Activated CD4-positive, alpha-beta T cell treated with anti-CD3 and anti-CD28 coated beads for 36 hours (primary cell): ENCODE measurements at regions not wholly inside any gene's neighbourhood (a gene's known extent, or its start where the extent isn't known, plus 50 kb on each side); places are given as distances from the start of the nearest gene placed in this dataset.

Experiments used
- ATAC-seq: fragments of 200-7000 bp; cut with Tn5 transposase; one replicate; pipeline ENCODE4 v1.10.0; 2021; ENCODE audit warnings: mild to moderate bottlenecking, moderate library complexity
- CTCF ChIA-PET: fragments of 350-600 bp; sonication (Branson Sonifier 250); formaldehyde crosslinking; loops from one replicate; lab custom pipeline; 2021; ENCODE audit warnings: antibody characterized with exemption; lab: Charles Lee
- POLR2A ChIA-PET: fragments of 350-600 bp; sonication (Branson Sonifier 250); formaldehyde crosslinking; loops from one replicate; lab custom pipeline; 2021; ENCODE audit warnings: antibody characterized with exemption, inconsistent platforms; lab: Charles Lee
- DNase-seq: peaks from one replicate; pipeline ENCODE4 v3.0.0-alpha.2; 2020
- H3K27ac Mint-ChIP-seq: one replicate; pipeline ENCODE4 v1.8.0; 2021; ENCODE audit warnings: mixed read lengths
- H3K27me3 Mint-ChIP-seq: one replicate; pipeline ENCODE4 v1.8.0; 2021; ENCODE audit warnings: mixed read lengths
- H3K36me3 Mint-ChIP-seq: one replicate; pipeline ENCODE4 v1.8.0; 2021; ENCODE audit warnings: low read depth, mixed read lengths
- H3K4me1 Mint-ChIP-seq: one replicate; pipeline ENCODE4 v1.8.0; 2021; ENCODE audit warnings: mixed read lengths
- H3K4me3 Mint-ChIP-seq: one replicate; pipeline ENCODE4 v1.8.0; 2021; ENCODE audit warnings: mild to moderate bottlenecking, moderate library complexity, mixed read lengths
- H3K9me3 Mint-ChIP-seq: one replicate; pipeline ENCODE4 v1.8.0; 2021; ENCODE audit warnings: low read depth, mixed read lengths
- intact Hi-C, 2 experiments: fragments of 100-400 bp; cut with DNase I in 1 of 2; cut with micrococcal nuclease in 1 of 2; formaldehyde crosslinking; loops; one replicate each; pipeline versions ENCODE4 v1.14.2 to v1.15.1; 2022 to 2024; cut with DNase I, micrococcal nuclease

GRCh38 chr2:234375176-234375880, 121.6 kb downstream of the ARL4C start:
- Mint-ChIP-seq H3K27ac (no peak overlapping the region), H3K4me3 (no peak overlapping the region)
- CTCF ChIA-PET, result no interaction called here

GRCh38 chr2:234374736-234375135, 122.1 kb downstream of the ARL4C start:
- intact Hi-C loops, result loop anchor here in 1 of 2 experiments (5.0 kb wide), 3 partner anchors 48 to 82 kb away; no protein-coding TSS in a partner anchor
- Mint-ChIP-seq H3K4me1 (peaks cover 68% of the 10 kb centered on the region), H3K9me3 (no peaks in the 10 kb centered on the region), H3K4me3 (no peak overlapping the region), H3K27me3 (no peaks in the 10 kb centered on the region), H3K27ac (no peak overlapping the region), H3K36me3 (no peaks in the 10 kb centered on the region)
- no peak for ATAC-seq
- DNase-seq, result no peak
- POLR2A ChIA-PET, result no interaction called here
- CTCF ChIA-PET, result interaction anchor here (0.7 kb wide), 1 partner anchor 72 kb away, joined by 3 read pairs; no protein-coding TSS in a partner anchor

More at GRCh38 chr2:234375176-234375880, 121.6 kb downstream of the ARL4C start:
- DNase-seq, result no peak
- Mint-ChIP-seq H3K36me3 (no peaks in the 10 kb centered on the region), H3K4me1 (peaks cover 62% of the 10 kb centered on the region), H3K27me3 (no peaks in the 10 kb centered on the region), H3K9me3 (no peaks in the 10 kb centered on the region)
- peak; percentile 20 for ATAC-seq
- POLR2A ChIA-PET, result no interaction called here
- intact Hi-C loops, result no loop called here

- Mint-ChIP-seq H3K27me3 (no peaks in the 10 kb centered on the region), H3K36me3 (no peaks in the 10 kb centered on the region), H3K4me1 (peaks cover 73% of the 10 kb centered on the region), H3K27ac (peak overlapping the region; percentile 91), H3K9me3 (no peaks in the 10 kb centered on the region), H3K4me3 (peak overlapping the region; percentile 45)
- ChIA-PET POLR2A (no interaction called here), CTCF (interaction anchor here (0.7 kb wide), 1 partner anchor 72 kb away, joined by 3 read pairs; no protein-coding TSS in a partner anchor)
- intact Hi-C loops, result loop anchor here in 1 of 2 experiments (5.0 kb wide), 3 partner anchors 48 to 82 kb away; no protein-coding TSS in a partner anchor
- DNase-seq (peak; percentile 54), ATAC-seq (no peak)
Measured at GRCh38 chr2:234374150-234374508, 122.8 kb downstream of the ARL4C start.

- H3K36me3 Mint-ChIP-seq, result no peaks in the 10 kb centered on the region
- DNase-seq (no peak), ATAC-seq (no peak)
- ChIA-PET CTCF (interaction anchor here (0.6 to 1.0 kb wide), 4 partner anchors 14 to 84 kb away, joined by 3 to 4 read pairs (median 3); no protein-coding TSS in a partner anchor), POLR2A (no interaction called here)
- H3K4me3 Mint-ChIP-seq, result peak overlapping the region; percentile 45
- peak overlapping the region; percentile 91 for H3K27ac Mint-ChIP-seq
- peaks cover 76% of the 10 kb centered on the region for H3K4me1 Mint-ChIP-seq
- H3K27me3 Mint-ChIP-seq, result no peaks in the 10 kb centered on the region
- intact Hi-C loops, result loop anchor here (2.0 to 5.0 kb wide), 7 partner anchors 49 to 123 kb away; partner anchors contain the start of gene ARL4C (in 1 of the 2)
- no peaks in the 10 kb centered on the region for H3K9me3 Mint-ChIP-seq
Measured at GRCh38 chr2:234373481-234374149, 123.3 kb downstream of the ARL4C start.

GRCh38 chr2:234373060-234373459, 123.8 kb downstream of the ARL4C start:
- intact Hi-C loops, result loop anchor here (2.0 to 5.0 kb wide), 7 partner anchors 49 to 124 kb away; partner anchors contain the start of gene ARL4C (in 1 of the 2)
- Mint-ChIP-seq H3K36me3 (no peaks in the 10 kb centered on the region), H3K4me3 (peak overlapping the region; percentile 45), H3K27ac (peak overlapping the region; percentile 91), H3K9me3 (no peaks in the 10 kb centered on the region), H3K27me3 (no peaks in the 10 kb centered on the region), H3K4me1 (peaks cover 79% of the 10 kb centered on the region)
- CTCF ChIA-PET, result interaction anchor here (0.6 to 1.0 kb wide), 6 partner anchors 14 to 123 kb away, joined by 3 to 4 read pairs (median 3); no protein-coding TSS in a partner anchor
- ATAC-seq, result peak; percentile 56
- POLR2A ChIA-PET, result no interaction called here
- peak; percentile 59 for DNase-seq

- H3K27me3 Mint-ChIP-seq, result no peaks in the 10 kb centered on the region
- CTCF ChIA-PET, result interaction anchor here (0.6 to 1.0 kb wide), 5 partner anchors 24 to 123 kb away, joined by 3 to 6 read pairs (median 3); no protein-coding TSS in a partner anchor
- peak overlapping the region; percentile 84 for H3K27ac Mint-ChIP-seq
- POLR2A ChIA-PET, result interaction anchor here (1.0 kb wide), 1 partner anchor 81 kb away, joined by 11 read pairs; no protein-coding TSS in a partner anchor
- H3K4me1 Mint-ChIP-seq, result peaks cover 81% of the 10 kb centered on the region
- peak; percentile 42 for DNase-seq
- H3K9me3 Mint-ChIP-seq, result no peaks in the 10 kb centered on the region
- no peak for ATAC-seq
- H3K36me3 Mint-ChIP-seq, result no peaks in the 10 kb centered on the region
- intact Hi-C loops, result loop anchor here (2.0 to 5.0 kb wide), 7 partner anchors 50 to 124 kb away; partner anchors contain the start of gene ARL4C (in 1 of the 2)
- H3K4me3 Mint-ChIP-seq, result peak overlapping the region; percentile 57
Measured at GRCh38 chr2:234372506-234372905, 124.4 kb downstream of the ARL4C start.

- Mint-ChIP-seq H3K4me3 (no peak overlapping the region), H3K4me1 (peaks cover 73% of the 10 kb centered on the region), H3K9me3 (no peaks in the 10 kb centered on the region), H3K36me3 (no peaks in the 10 kb centered on the region), H3K27ac (peak overlapping the region; percentile 84), H3K27me3 (no peaks in the 10 kb centered on the region)
- ATAC-seq, result peak; percentile 83
- intact Hi-C loops, result loop anchor here in 1 of 2 experiments (1.0 kb wide), 1 partner anchor 54 kb away; no protein-coding TSS in a partner anchor
- peak; percentile 71 for DNase-seq
- ChIA-PET CTCF (interaction anchor here (0.5 to 1.9 kb wide), 9 partner anchors 14 to 214 kb away, joined by 3 to 13 read pairs (median 3); no protein-coding TSS in a partner anchor), POLR2A (interaction anchor here (0.6 to 1.3 kb wide), 3 partner anchors 47 to 60 kb away, joined by 4 to 6 read pairs (median 6); no protein-coding TSS in a partner anchor)
Measured at GRCh38 chr2:234368861-234369261, 128.0 kb downstream of the ARL4C start.

- ATAC-seq, result no peak
- intact Hi-C loops, result no loop called here
- H3K4me1 Mint-ChIP-seq, result peaks cover 59% of the 10 kb centered on the region
- DNase-seq, result no peak
- H3K36me3 Mint-ChIP-seq, result no peaks in the 10 kb centered on the region
- no peaks in the 10 kb centered on the region for H3K9me3 Mint-ChIP-seq
- H3K27ac Mint-ChIP-seq, result peak overlapping the region; percentile 28
- H3K27me3 Mint-ChIP-seq, result no peaks in the 10 kb centered on the region
- CTCF ChIA-PET, result interaction anchor here (1.7 kb wide), 1 partner anchor 16 kb away, joined by 5 read pairs; no protein-coding TSS in a partner anchor
- no peak overlapping the region for H3K4me3 Mint-ChIP-seq
- POLR2A ChIA-PET, result no interaction called here
Measured at GRCh38 chr2:234366891-234367290, 130.0 kb downstream of the ARL4C start.

- Mint-ChIP-seq H3K27me3 (no peaks in the 10 kb centered on the region), H3K27ac (no peak overlapping the region), H3K9me3 (no peaks in the 10 kb centered on the region), H3K36me3 (no peaks in the 10 kb centered on the region), H3K4me1 (peaks cover 48% of the 10 kb centered on the region), H3K4me3 (no peak overlapping the region)
- ChIA-PET POLR2A (no interaction called here), CTCF (no interaction called here)
- DNase-seq, result no peak
- ATAC-seq, result no peak
- intact Hi-C loops, result no loop called here
Measured at GRCh38 chr2:234364661-234365060, 132.2 kb downstream of the ARL4C start.

- no peak overlapping the region for H3K4me3 Mint-ChIP-seq
- POLR2A ChIA-PET, result interaction anchor here (0.9 kb wide), 1 partner anchor 133 kb away, joined by 3 read pairs; the partner anchor contains the start of gene ARL4C
- peak overlapping the region; percentile 3 for H3K27ac Mint-ChIP-seq
Measured at GRCh38 chr2:234363647-234364294, 133.1 kb downstream of the ARL4C start.

More at GRCh38 chr2:234363647-234364294, 133.1 kb downstream of the ARL4C start:
- ATAC-seq, result no peak
- no peak for DNase-seq
- peaks cover 41% of the 10 kb centered on the region for H3K4me1 Mint-ChIP-seq
- intact Hi-C loops, result no loop called here
- CTCF ChIA-PET, result interaction anchor here (0.7 kb wide), 1 partner anchor 253 kb away, joined by 4 read pairs; no protein-coding TSS in a partner anchor
- H3K9me3 Mint-ChIP-seq, result peaks cover 5% of the 10 kb centered on the region
- no peaks in the 10 kb centered on the region for H3K27me3 Mint-ChIP-seq
- H3K36me3 Mint-ChIP-seq, result no peaks in the 10 kb centered on the region
